Activated CD4-positive, alpha-beta T cell treated with anti-CD3 and anti-CD28 coated beads, Interleukin-2, amount 50 U/mL, for 24 hours (primary cell): ENCODE measurements at regions not wholly inside any gene's neighbourhood (a gene's known extent, or its start where the extent isn't known, plus 50 kb on each side); places are given as distances from the start of the nearest gene placed in this dataset.
"Not testable (repeated sequence)": the region's sequence is repeated elsewhere in the genome, so short reads cannot be mapped to it uniquely, and the experiment has no call there.

Source experiments
- DNase-seq, 2 donors: peaks; one replicate each; pipeline ENCODE4 v3.0.0-alpha.2; 2020; ENCODE audit warnings: low read depth in 1 of 2, low spot score in 1 of 2

- no peak for DNase-seq
Observed at GRCh38 chr13:109333893-109334651, 452.3 kb downstream of the IRS2 start.

DNA sequence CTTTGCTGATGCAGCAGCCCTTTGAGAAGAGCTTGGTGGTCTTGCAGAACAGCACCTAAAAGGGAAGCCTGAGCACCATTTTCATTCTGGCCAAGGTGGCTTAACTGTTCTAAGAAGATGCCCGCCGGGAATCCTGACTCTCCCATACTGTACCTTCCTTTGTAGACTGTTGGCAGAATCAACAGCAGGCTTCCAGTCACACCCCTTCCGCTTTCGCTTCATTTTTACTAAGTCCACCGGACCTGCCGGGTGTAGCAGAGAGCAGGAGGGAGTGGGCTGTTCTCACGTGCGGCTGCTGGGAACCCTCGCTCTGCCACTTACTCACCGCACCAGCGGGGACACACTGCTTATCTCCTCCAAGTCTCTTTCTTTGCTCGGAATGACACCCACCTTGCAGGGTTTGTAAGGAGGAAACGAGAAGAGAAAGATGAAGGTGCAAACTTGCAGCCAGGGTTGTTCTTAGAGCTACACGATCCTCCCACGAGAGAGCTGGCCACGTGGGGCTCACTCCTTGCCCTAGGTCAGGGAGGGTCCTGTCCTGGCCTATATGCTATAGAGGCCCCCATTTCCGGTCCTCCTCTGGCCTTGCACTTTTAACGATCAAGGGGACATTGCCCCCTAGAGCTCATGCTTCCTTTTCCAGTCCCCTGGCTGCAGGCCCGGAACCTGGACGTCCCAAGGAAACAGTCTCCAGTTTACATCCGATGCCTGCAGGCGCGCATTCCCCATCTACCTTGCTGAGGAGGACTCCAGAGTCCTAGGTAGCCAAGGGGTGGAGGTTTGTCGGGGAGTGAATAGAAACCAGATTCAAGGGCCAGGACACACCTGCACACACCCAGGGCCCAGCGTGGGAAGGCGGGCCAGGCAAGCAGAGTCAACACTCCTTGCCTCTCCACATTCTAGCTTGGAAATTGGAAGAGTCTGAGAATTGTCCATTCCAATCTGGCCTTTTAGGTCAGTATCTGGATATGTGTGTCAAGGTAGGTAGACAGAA lies 453.6 kb downstream of the IRS2 start:
- DNase-seq: no peak

DNA sequence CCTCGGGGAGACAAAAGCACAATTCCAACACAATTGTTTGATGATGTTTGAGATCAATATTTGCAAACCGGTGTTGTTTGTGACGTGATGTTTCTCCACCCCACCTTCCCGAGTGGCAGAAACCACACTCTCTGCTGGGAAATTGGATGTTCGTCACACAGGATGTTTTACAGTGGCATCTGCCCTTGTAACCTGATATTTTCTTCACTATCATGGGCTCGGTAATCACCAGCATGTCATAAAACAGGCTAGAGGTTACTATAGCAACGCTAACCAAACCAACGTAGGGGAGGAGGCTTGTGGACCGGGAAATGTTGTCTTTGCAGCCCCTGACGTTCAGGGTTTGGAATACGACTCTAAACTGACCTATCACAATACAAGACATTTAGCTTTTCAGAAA lies 454.5 kb downstream of the IRS2 start:
- no peak for DNase-seq

GRCh38 chr13:109331011-109331433 lies 455.4 kb downstream of the IRS2 start:
- no peak for DNase-seq

- DNase-seq: no peak
Observed at GRCh38 chr13:109330123-109330522, 456.3 kb downstream of the IRS2 start.

GRCh38 chr13:109329175-109329574 lies 457.2 kb downstream of the IRS2 start:
- DNase-seq: no peak

- no peak for DNase-seq
Observed at GRCh38 chr13:109326601-109327000, 459.8 kb downstream of the IRS2 start.

DNA sequence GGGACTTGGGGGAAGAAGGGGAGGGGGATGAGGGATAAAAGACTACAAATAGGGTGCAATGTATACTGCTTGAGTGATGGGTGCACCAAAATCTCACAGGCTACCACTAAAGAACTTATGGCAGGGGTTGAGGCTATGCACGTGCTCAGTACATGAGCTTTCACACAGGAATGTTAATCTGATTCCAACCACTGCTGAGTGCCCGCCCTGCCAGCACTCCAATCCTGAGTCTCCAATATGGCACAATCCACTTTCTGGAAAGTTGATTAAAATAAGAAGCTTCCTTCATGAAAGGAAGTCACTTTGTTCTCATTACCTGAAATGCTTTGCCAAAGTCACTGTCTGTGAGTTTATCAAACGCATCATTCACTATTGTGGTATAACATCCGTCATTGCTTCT lies 463.0 kb downstream of the IRS2 start:
- no peak for DNase-seq

GRCh38 chr13:109318945-109319590 lies 467.3 kb downstream of the IRS2 start:
- no peak for DNase-seq

DNA sequence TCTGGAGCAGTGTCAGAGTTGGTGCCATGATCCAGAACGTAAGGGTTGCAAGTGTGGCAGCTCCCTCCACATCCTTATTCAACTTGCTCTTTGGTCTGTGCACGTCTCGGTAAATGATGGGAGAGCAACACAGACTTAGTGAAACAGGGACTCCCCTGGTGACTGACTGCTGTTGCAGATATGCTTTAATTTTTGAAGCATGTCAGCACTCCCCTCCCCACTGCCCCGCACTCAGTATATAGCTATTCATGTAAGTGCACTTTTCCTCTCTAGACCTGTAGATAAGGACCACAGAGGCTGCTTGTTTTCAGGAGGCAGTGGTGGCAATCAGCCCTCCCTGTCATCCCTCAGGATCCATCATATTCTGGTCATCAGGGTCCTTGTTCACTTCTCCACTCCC lies 470.9 kb downstream of the IRS2 start:
- no peak for DNase-seq

- no peak for DNase-seq
Observed at GRCh38 chr13:109314101-109314500, 472.3 kb downstream of the IRS2 start.

GRCh38 chr13:109312399-109312798 lies 474.0 kb downstream of the IRS2 start:
- DNase-seq: no peak

GRCh38 chr13:109311431-109311976 lies 474.9 kb downstream of the IRS2 start:
- not testable (repeated sequence) for DNase-seq

GRCh38 chr13:109309625-109310363 lies 476.6 kb downstream of the IRS2 start:
- no peak for DNase-seq

DNA sequence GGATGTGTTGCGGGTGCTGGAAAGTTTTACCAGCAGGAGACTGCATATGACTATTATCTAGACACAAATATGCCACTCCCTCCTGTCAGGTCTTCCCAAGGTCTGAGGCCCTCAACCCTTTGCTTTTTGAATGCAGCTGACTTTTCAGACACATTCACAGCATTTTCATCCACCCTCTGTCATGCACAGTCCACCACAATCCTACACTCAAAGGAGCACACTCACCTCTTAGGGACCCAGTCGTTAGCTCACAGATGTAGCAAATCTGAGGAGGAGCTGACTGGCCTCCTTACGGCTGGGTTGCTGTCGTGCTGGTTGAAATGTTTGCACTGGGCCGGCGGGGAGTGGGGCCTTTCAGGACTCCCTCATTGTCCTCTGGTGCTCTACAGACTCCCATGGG lies 479.4 kb downstream of the IRS2 start:
- DNase-seq: no peak

- no peak for DNase-seq
Observed at GRCh38 chr13:109301726-109302125, 484.7 kb downstream of the IRS2 start.

DNA sequence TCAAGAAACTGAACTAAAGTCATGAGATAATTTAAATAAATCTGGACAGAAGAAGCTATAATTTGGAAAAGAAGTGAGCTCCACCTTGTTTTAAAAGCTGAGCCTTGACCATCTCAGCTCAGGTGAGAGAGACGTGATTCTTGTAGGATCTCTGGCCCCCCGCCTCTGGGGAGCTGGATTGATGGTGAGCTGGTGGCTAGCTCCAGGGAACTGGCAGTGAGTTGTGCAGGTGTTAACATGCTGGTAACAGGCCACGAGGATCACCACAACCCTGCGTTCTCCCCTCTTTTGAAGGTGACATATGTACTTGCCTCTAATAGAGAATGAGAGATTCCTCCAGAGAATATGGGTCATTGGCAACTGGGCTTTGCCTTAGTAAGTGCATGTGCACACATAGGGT lies 485.1 kb downstream of the IRS2 start:
- no peak for DNase-seq

GRCh38 chr13:109297628-109298027 lies 488.8 kb downstream of the IRS2 start:
- DNase-seq: no peak

GRCh38 chr13:109293166-109293565 lies 493.2 kb downstream of the IRS2 start:
- DNase-seq: no peak

GRCh38 chr13:109288151-109288709 lies 498.2 kb downstream of the IRS2 start:
- no peak for DNase-seq
